ENCODE measurements at regions not wholly inside any gene's neighbourhood (a gene's known extent, or its start where the extent isn't known, plus 50 kb on each side); places are given as distances from the start of the nearest gene placed in this dataset.

GRCh38 chr4:133585323-133585722 is 436.2 kb downstream of the PCDH10 start:
- intact Hi-C loops (cut with DNase I) = no loop called here
- TF ChIP-seq CTCF (IDR thresholded peaks at IDR 0.05) = no peak
- no peak for TF ChIP-seq POLR2A (IDR thresholded peaks at IDR 0.05)
- no peak for DNase-seq
- H3K36me3 ChIP-seq (replicated peaks in 1 of 2) = no peaks in the 10 kb centered on the region
- H3K4me3 ChIP-seq = no peak overlapping the region
- H3K9me3 ChIP-seq (replicated peaks in 1 of 3) = no peaks in the 10 kb centered on the region
- 86 to 93% (median 88%) methylated on average over 8 of the region's 8 CpGs for WGBS, 4 donors
- no peaks in the 10 kb centered on the region for H3K27me3 ChIP-seq
- H3K27ac ChIP-seq = no peak overlapping the region
- H3K4me1 ChIP-seq (replicated peaks in 1 of 2) = no peaks in the 10 kb centered on the region

GRCh38 chr4:133584714-133585113 is 435.6 kb downstream of the PCDH10 start:
- Histone ChIP-seq H3K27me3 (no peaks in the 10 kb centered on the region), H3K9me3 (replicated peaks in 1 of 3) (no peaks in the 10 kb centered on the region), H3K36me3 (replicated peaks in 1 of 2) (no peaks in the 10 kb centered on the region), H3K4me1 (replicated peaks in 1 of 2) (no peaks in the 10 kb centered on the region), H3K4me3 (no peak overlapping the region), H3K27ac (no peak overlapping the region)
- intact Hi-C loops (cut with DNase I) = no loop called here
- no peak for DNase-seq
- TF ChIP-seq CTCF (IDR thresholded peaks at IDR 0.05) (no peak), POLR2A (IDR thresholded peaks at IDR 0.05) (no peak)
- 73 to 84% (median 80%) methylated on average over 3 to 5 of the region's 5 CpGs for WGBS, 4 donors

- Histone ChIP-seq H3K4me1 (replicated peaks in 1 of 2) (no peaks in the 10 kb centered on the region), H3K9me3 (replicated peaks in 1 of 3) (no peaks in the 10 kb centered on the region), H3K27me3 (no peaks in the 10 kb centered on the region), H3K27ac (no peak overlapping the region), H3K36me3 (replicated peaks in 1 of 2) (no peaks in the 10 kb centered on the region), H3K4me3 (no peak overlapping the region)
- no peak for DNase-seq
- intact Hi-C loops (cut with DNase I) = no loop called here
- 84 to 92% (median 86%) methylated on average over 2 of the region's 2 CpGs for WGBS, 4 donors
- no peak for TF ChIP-seq POLR2A (IDR thresholded peaks at IDR 0.05)
- no peak for TF ChIP-seq CTCF (IDR thresholded peaks at IDR 0.05)
Observed at GRCh38 chr4:133581996-133582619, 433.0 kb downstream of the PCDH10 start.

- WGBS, 4 donors = 64 to 94% (median 89%) methylated on average over 1 of the region's 1 CpG
- DNase-seq = no peak
- TF ChIP-seq CTCF (IDR thresholded peaks at IDR 0.05) (no peak), POLR2A (IDR thresholded peaks at IDR 0.05) (no peak)
- Histone ChIP-seq H3K36me3 (replicated peaks in 1 of 2) (no peaks in the 10 kb centered on the region), H3K4me1 (replicated peaks in 1 of 2) (no peaks in the 10 kb centered on the region), H3K4me3 (no peak overlapping the region), H3K27ac (no peak overlapping the region), H3K27me3 (no peaks in the 10 kb centered on the region), H3K9me3 (replicated peaks in 1 of 3) (no peaks in the 10 kb centered on the region)
- intact Hi-C loops (cut with DNase I) = no loop called here
Observed at GRCh38 chr4:133574248-133574647, 425.2 kb downstream of the PCDH10 start.

Measured in adrenal gland (tissue), 9 donors.